Skeletal muscle cell (primary cell): ENCODE measurements at regions not wholly inside any gene's neighbourhood (a gene's known extent, or its start where the extent isn't known, plus 50 kb on each side); places are given as distances from the start of the nearest gene placed in this dataset.
"Not testable (repeated sequence)": the region's sequence is repeated elsewhere in the genome, so short reads cannot be mapped to it uniquely, and the experiment has no call there.

Experiments
- DNase-seq: peaks from one replicate; pipeline ENCODE4 v3.0.0-alpha.2; 2010; ENCODE audit warnings: low read depth
- H3K4me3 ChIP-seq: 2 replicates; pipeline ENCODE4 v1.5.1; 2011; ENCODE audit warnings: low read depth, mild to moderate bottlenecking, control low read depth, low read length, moderate library complexity

GRCh38 chr9:83141887-83142286, 78.9 kb upstream of the RASEF start:
- no peak overlapping the region for H3K4me3 ChIP-seq
- DNase-seq, result no peak

GRCh38 chr9:83140061-83140460, 77.1 kb upstream of the RASEF start:
- no peak overlapping the region for H3K4me3 ChIP-seq
- DNase-seq, result no peak

GRCh38 chr9:83138422-83139135, 75.6 kb upstream of the RASEF start:
- no peak for DNase-seq
- H3K4me3 ChIP-seq, result no peak overlapping the region

- DNase-seq, result no peak
- H3K4me3 ChIP-seq, result no peak overlapping the region
Observed at GRCh38 chr9:83133316-83133715, 70.4 kb upstream of the RASEF start.

GRCh38 chr9:83132768-83133167, 69.8 kb upstream of the RASEF start:
- no peak overlapping the region for H3K4me3 ChIP-seq
- DNase-seq, result no peak

GRCh38 chr9:83130541-83130940, 67.6 kb upstream of the RASEF start:
- DNase-seq, result no peak
- no peak overlapping the region for H3K4me3 ChIP-seq

- no peak for DNase-seq
- H3K4me3 ChIP-seq, result no peak overlapping the region
Observed at GRCh38 chr9:83125671-83126070, 62.7 kb upstream of the RASEF start.

GRCh38 chr9:83119873-83120272, 56.9 kb upstream of the RASEF start:
- no peak overlapping the region for H3K4me3 ChIP-seq
- DNase-seq, result no peak

GRCh38 chr9:83116026-83116425, 53.1 kb upstream of the RASEF start:
- no peak overlapping the region for H3K4me3 ChIP-seq
- no peak for DNase-seq

- H3K4me3 ChIP-seq, DNase-seq: not testable (repeated sequence)
Observed at GRCh38 chr9:83113445-83113844, 50.5 kb upstream of the RASEF start.
